NCI-H82 (cell line): ENCODE measurements at regions not wholly inside any gene's neighbourhood (a gene's known extent, or its start where the extent isn't known, plus 50 kb on each side); places are given as distances from the start of the nearest gene placed in this dataset.

Experiments used
- DNase-seq: peaks from one replicate; lab custom pipeline; 2025; lab: John Stamatoyannopoulos, UW

GRCh38 chr2:199025146-199025545, 432.6 kb downstream of the SATB2 start:
- peak; percentile 89 for DNase-seq

GRCh38 chr2:199024224-199024623, 433.5 kb downstream of the SATB2 start:
- no peak for DNase-seq

- peak; percentile 75 for DNase-seq
Measured at GRCh38 chr2:199019898-199020507, 437.7 kb downstream of the SATB2 start.

- no peak for DNase-seq
Measured at GRCh38 chr2:199018826-199019225, 438.9 kb downstream of the SATB2 start.

- no peak for DNase-seq
Measured at GRCh38 chr2:199015072-199015471, 442.7 kb downstream of the SATB2 start.

GRCh38 chr2:199014226-199014625, 443.5 kb downstream of the SATB2 start:
- no peak for DNase-seq

GRCh38 chr2:199011908-199012307, 445.8 kb downstream of the SATB2 start:
- DNase-seq = no peak

GRCh38 chr2:198994678-198995077, 463.1 kb downstream of the SATB2 start:
- no peak for DNase-seq

- DNase-seq = no peak
Measured at GRCh38 chr2:198991431-198991830, 466.3 kb downstream of the SATB2 start.

- DNase-seq = no peak
Measured at GRCh38 chr2:198975779-198976178, 482.0 kb downstream of the SATB2 start.

GRCh38 chr2:198973785-198974184, 484.0 kb downstream of the SATB2 start:
- no peak for DNase-seq

GRCh38 chr2:198973181-198973580, 484.6 kb downstream of the SATB2 start:
- no peak for DNase-seq

- DNase-seq = no peak
Measured at GRCh38 chr2:198968545-198968944, 489.2 kb downstream of the SATB2 start.

GRCh38 chr2:198966269-198966668, 491.5 kb downstream of the SATB2 start:
- no peak for DNase-seq

- no peak for DNase-seq
Measured at GRCh38 chr2:198961547-198961946, 496.2 kb downstream of the SATB2 start.

- no peak for DNase-seq
Measured at GRCh38 chr2:198957181-198957580, 500.6 kb downstream of the SATB2 start.

GRCh38 chr2:198953328-198953727, 504.4 kb downstream of the SATB2 start:
- no peak for DNase-seq

- no peak for DNase-seq
Measured at GRCh38 chr2:198950803-198951202, 506.9 kb downstream of the SATB2 start.

- DNase-seq = no peak
Measured at GRCh38 chr2:198945496-198945895, 512.2 kb downstream of the SATB2 start.

GRCh38 chr2:198930170-198930569, 527.6 kb downstream of the SATB2 start:
- DNase-seq = peak; percentile 17

GRCh38 chr2:198928026-198928425, 529.7 kb downstream of the SATB2 start:
- DNase-seq = no peak

- no peak for DNase-seq
Measured at GRCh38 chr2:198917926-198918720, 539.6 kb downstream of the SATB2 start.

GRCh38 chr2:198917275-198917674, 540.5 kb downstream of the SATB2 start:
- no peak for DNase-seq
